GM23248 (cell line): ENCODE measurements at regions not wholly inside any gene's neighbourhood (a gene's known extent, or its start where the extent isn't known, plus 50 kb on each side); places are given as distances from the start of the nearest gene placed in this dataset.
A peak's percentile ranks its signal among the peaks of the same experiment; 100 is the strongest.

ENCODE experiments used
- DNase-seq: peaks from one replicate; pipeline ENCODE4 v3.0.0-alpha.2; 2015
- H2AFZ ChIP-seq: fragments of 200-600 bp; sonication (generic); 2 replicates; pipeline ENCODE4 v1.6.1; 2016; ENCODE audit warnings: antibody characterized with exemption
- H3F3A ChIP-seq: fragments of 200-600 bp; sonication (generic); 2 replicates; pipeline ENCODE4 v1.6.1; 2016; ENCODE audit warnings: mild to moderate bottlenecking, antibody characterized with exemption, mixed run types; ENCODE audit not compliant: insufficient read depth
- H3K27ac ChIP-seq: fragments of 200-600 bp; sonication (generic); 2 replicates; pipeline ENCODE4 v1.5.1; 2016; ENCODE audit warnings: mild to moderate bottlenecking
- H3K27me3 ChIP-seq: fragments of 200-600 bp; sonication (generic); replicated peaks from 2 replicates; pipeline ENCODE4 v1.6.1; 2016; ENCODE audit warnings: mild to moderate bottlenecking; ENCODE audit not compliant: insufficient read depth
- H3K36me3 ChIP-seq: fragments of 200-600 bp; sonication (generic); 2 replicates; pipeline ENCODE4 v1.6.1; 2016; ENCODE audit warnings: low read depth, mild to moderate bottlenecking
- H3K4me1 ChIP-seq: fragments of 200-600 bp; sonication (generic); 2 replicates; pipeline ENCODE4 v1.6.1; 2016; ENCODE audit warnings: mild to moderate bottlenecking; ENCODE audit not compliant: insufficient read depth
- H3K4me2 ChIP-seq: fragments of 200-600 bp; sonication (generic); one replicate; pipeline ENCODE4 v1.6.1; 2016; ENCODE audit warnings: mild to moderate bottlenecking; ENCODE audit not compliant: unreplicated experiment
- H3K4me3 ChIP-seq: fragments of 200-600 bp; sonication (generic); 2 replicates; pipeline ENCODE4 v1.5.1; 2016; ENCODE audit warnings: mild to moderate bottlenecking
- H3K79me2 ChIP-seq: fragments of 200-600 bp; sonication (generic); 2 replicates; pipeline ENCODE4 v1.6.1; 2016; ENCODE audit warnings: mild to moderate bottlenecking; ENCODE audit not compliant: insufficient read depth
- H3K9ac ChIP-seq: fragments of 200-600 bp; sonication (generic); 2 replicates; pipeline ENCODE4 v1.6.1; 2016; ENCODE audit warnings: mild to moderate bottlenecking
- H3K9me2 ChIP-seq: fragments of 200-600 bp; sonication (generic); 2 replicates; pipeline ENCODE4 v1.6.1; 2016; ENCODE audit warnings: mixed run types, mild to moderate bottlenecking, moderate library complexity; ENCODE audit not compliant: insufficient read depth
- H3K9me3 ChIP-seq: fragments of 200-600 bp; sonication (generic); one replicate; pipeline ENCODE4 v1.6.1; 2017; ENCODE audit warnings: low read depth
- H4K20me1 ChIP-seq: fragments of 200-600 bp; sonication (generic); 2 replicates; pipeline ENCODE4 v1.6.0; 2016; ENCODE audit not compliant: insufficient read depth
- EZH2 ChIP-seq: fragments of 200-600 bp; sonication (generic); IDR thresholded peaks from 2 replicates; pipeline ENCODE4 v1.6.1; 2018; ENCODE audit warnings: antibody characterized with exemption, mild to moderate bottlenecking; ENCODE audit not compliant: insufficient read depth, poor library complexity, severe bottlenecking
- EZH2phosphoT487 ChIP-seq: fragments of 200-600 bp; sonication (generic); IDR thresholded peaks from 2 replicates; pipeline ENCODE4 v1.6.1; 2018; ENCODE audit warnings: antibody characterized with exemption, moderate library complexity, mild to moderate bottlenecking, low read depth; ENCODE audit not compliant: insufficient read depth
- WGBS, 2 experiments: methylation state at CpG; one replicate each; pipeline ENCODE4 v1.1.6; 2015 to 2017; ENCODE audit warnings: low lambda C conversion rate in 2 of 2, low coverage in 1 of 2; ENCODE audit errors: missing lambda C conversion rate in 2 of 2; 5-methylcytosine and 5-hydroxymethylcytosine counted together
- in situ Hi-C: fragments of 300-500 bp; cut with MboI; formaldehyde crosslinking; loops from 2 replicates; pipeline ENCODE4 v1.15.0; 2020

DNA sequence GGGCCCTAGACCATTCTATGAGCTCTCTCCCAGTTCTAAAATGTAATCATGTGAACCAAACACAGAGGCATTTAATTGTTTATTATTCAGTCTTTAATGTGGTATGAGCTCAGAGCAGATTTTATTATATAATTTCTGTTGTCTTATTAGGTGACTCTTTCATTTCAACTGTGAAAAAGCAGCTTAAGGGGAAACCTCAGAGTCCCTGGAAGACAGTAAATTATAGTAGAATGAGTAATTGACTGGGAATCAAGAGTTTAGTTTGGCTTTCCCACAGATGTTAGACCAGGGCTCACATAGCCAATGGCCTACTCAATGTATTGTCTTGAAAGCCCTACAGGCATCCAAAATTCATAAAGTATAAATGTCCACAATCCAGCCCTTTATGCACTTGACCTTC, 390.4 kb upstream of the SLC35B3 start:
- Histone ChIP-seq H3K9me3 (no peaks in the 10 kb centered on the region), H3K27ac (no peak overlapping the region), H2AFZ (no peak overlapping the region), H3K36me3 (no peaks in the 10 kb centered on the region), H3K4me1 (no peaks in the 10 kb centered on the region), H4K20me1 (no peaks in the 10 kb centered on the region), H3K79me2 (no peaks in the 10 kb centered on the region), H3K9ac (no peak overlapping the region), H3K9me2 (no peaks in the 10 kb centered on the region), H3K4me3 (no peak overlapping the region), H3K4me2 (no peak overlapping the region), H3K27me3 (no peaks in the 10 kb centered on the region), H3F3A (no peaks in the 10 kb centered on the region)
- no peak for DNase-seq
- in situ Hi-C loops: no loop called here
- TF ChIP-seq EZH2 (no peak), EZH2phosphoT487 (no peak)

DNA sequence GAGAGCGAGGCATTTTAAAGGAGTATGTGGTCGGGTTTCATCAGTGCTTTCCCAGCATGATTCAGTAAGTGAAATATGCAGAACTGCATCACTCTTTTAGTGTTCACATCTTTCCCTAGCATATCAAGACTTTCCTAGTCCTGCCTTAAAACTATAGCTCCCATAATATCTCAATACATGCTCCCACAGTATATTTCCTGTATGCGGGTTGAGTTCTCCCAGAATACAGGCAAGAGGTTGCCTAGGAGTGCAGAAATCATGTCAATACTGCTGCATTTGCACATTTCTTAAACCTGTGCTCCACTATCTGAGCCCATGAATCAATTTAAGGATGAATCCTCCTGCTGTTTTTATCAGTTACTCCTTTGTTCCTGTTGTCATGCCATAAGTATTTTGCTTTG, 386.6 kb upstream of the SLC35B3 start:
- Histone ChIP-seq H2AFZ (no peak overlapping the region), H3K9ac (no peak overlapping the region), H3K79me2 (no peaks in the 10 kb centered on the region), H3K27me3 (no peaks in the 10 kb centered on the region), H3K4me2 (no peak overlapping the region), H3K4me1 (no peaks in the 10 kb centered on the region), H3K9me2 (no peaks in the 10 kb centered on the region), H3F3A (no peaks in the 10 kb centered on the region), H3K9me3 (no peaks in the 10 kb centered on the region), H3K36me3 (no peaks in the 10 kb centered on the region), H4K20me1 (no peaks in the 10 kb centered on the region), H3K27ac (no peak overlapping the region), H3K4me3 (no peak overlapping the region)
- in situ Hi-C loops: no loop called here
- no peak for TF ChIP-seq EZH2phosphoT487
- peak; percentile 11 for DNase-seq
- WGBS, 2 experiments: 26 to 32% methylated on average over 3 of the region's 3 CpGs

DNA sequence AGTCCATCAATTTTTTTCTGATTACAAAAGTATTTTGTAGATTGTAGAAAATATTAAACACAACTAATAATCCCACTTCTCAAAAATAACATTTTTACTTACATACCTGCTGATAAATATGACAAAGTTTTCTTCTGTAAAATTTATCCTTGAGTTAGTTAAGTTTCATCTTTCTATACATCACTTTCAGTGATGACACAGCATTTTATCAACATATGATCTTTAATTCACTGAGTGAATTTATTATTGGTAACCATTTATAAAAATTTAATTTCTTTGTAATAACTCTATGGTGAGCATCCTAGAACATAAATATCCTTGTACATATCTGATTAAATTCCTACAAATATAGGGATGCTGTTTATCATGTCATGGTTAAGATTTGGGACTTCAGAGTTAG, 385.0 kb upstream of the SLC35B3 start:
- no peak overlapping the region for H3K4me2 ChIP-seq
- DNase-seq: no peak

GRCh38 chr6:8819446-8819845, 384.1 kb upstream of the SLC35B3 start:
- in situ Hi-C loops: no loop called here
- Histone ChIP-seq H4K20me1 (no peaks in the 10 kb centered on the region), H3F3A (no peaks in the 10 kb centered on the region), H3K79me2 (no peaks in the 10 kb centered on the region), H3K27me3 (no peaks in the 10 kb centered on the region), H3K4me1 (no peaks in the 10 kb centered on the region), H3K9me2 (no peaks in the 10 kb centered on the region), H3K4me3 (no peak overlapping the region), H3K36me3 (no peaks in the 10 kb centered on the region), H3K9me3 (no peaks in the 10 kb centered on the region), H3K27ac (no peak overlapping the region), H3K9ac (no peak overlapping the region), H2AFZ (no peak overlapping the region), H3K4me2 (no peak overlapping the region)
- no peak for TF ChIP-seq EZH2phosphoT487
- TF ChIP-seq EZH2: no peak
- WGBS, 2 experiments: 30 to 40% methylated on average over 5 of the region's 5 CpGs
- no peak for DNase-seq

More for the DNA sequence above, 385.0 kb upstream of the SLC35B3 start:
- no peaks in the 10 kb centered on the region for H3K27me3 ChIP-seq
- no peak overlapping the region for H3K4me3 ChIP-seq
- H4K20me1 ChIP-seq: no peaks in the 10 kb centered on the region
- H3K36me3 ChIP-seq: no peaks in the 10 kb centered on the region
- H3K79me2 ChIP-seq: no peaks in the 10 kb centered on the region
- H3K4me1 ChIP-seq: no peaks in the 10 kb centered on the region
- no peaks in the 10 kb centered on the region for H3F3A ChIP-seq
- no peak for TF ChIP-seq EZH2phosphoT487
- no peak for TF ChIP-seq EZH2
- no peak overlapping the region for H3K9ac ChIP-seq
- H3K27ac ChIP-seq: no peak overlapping the region
- no peak overlapping the region for H2AFZ ChIP-seq
- in situ Hi-C loops: no loop called here
- H3K9me2 ChIP-seq: no peaks in the 10 kb centered on the region
- no peaks in the 10 kb centered on the region for H3K9me3 ChIP-seq

DNA sequence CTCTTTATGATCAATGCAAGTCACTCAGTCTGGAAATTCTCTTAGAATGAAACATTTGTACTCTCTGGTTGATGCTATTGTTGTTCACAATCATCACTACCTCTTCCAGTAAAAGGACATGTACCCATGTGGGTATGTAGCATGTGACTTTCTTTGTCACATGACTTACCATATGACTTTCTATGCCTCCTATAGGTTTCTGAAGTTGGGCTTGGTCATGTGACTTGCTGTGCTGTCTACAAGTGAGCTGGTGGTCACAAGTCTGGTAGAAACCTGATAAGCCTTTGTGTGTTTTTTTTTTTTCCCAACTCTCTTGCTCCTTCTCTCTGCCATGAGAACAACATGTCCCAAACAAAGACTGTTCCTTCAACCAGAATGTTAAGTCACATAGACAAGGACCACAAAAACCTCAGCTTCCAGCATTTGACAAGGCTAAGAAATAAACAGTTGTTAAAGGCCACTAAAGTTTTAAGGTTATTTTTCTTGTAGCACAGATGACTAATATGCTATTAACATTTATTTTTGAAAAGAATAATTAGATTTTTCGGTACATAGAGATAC, 379.2 kb upstream of the SLC35B3 start:
- no peak overlapping the region for H3K4me2 ChIP-seq
- no peaks in the 10 kb centered on the region for H3F3A ChIP-seq
- H3K4me1 ChIP-seq: no peaks in the 10 kb centered on the region
- TF ChIP-seq EZH2phosphoT487 (no peak), EZH2 (no peak)
- 7 to 9% methylated on average over 1 of the region's 1 CpG for WGBS, 2 experiments
- H3K27me3 ChIP-seq: no peaks in the 10 kb centered on the region
- no peak overlapping the region for H3K9ac ChIP-seq
- in situ Hi-C loops: no loop called here
- no peaks in the 10 kb centered on the region for H4K20me1 ChIP-seq
- H3K79me2 ChIP-seq: no peaks in the 10 kb centered on the region
- no peaks in the 10 kb centered on the region for H3K9me2 ChIP-seq
- H2AFZ ChIP-seq: no peak overlapping the region
- no peak for DNase-seq
- no peaks in the 10 kb centered on the region for H3K9me3 ChIP-seq
- no peaks in the 10 kb centered on the region for H3K36me3 ChIP-seq
- no peak overlapping the region for H3K4me3 ChIP-seq
- H3K27ac ChIP-seq: no peak overlapping the region
